PC-9 (cell line): ENCODE measurements at regions not wholly inside any gene's neighbourhood (a gene's known extent, or its start where the extent isn't known, plus 50 kb on each side); places are given as distances from the start of the nearest gene placed in this dataset.

Experiments used
- BruUV-seq: library from RNA; stranded (reverse); fragments of 400-500 nt; replicated peaks from 2 replicates; lab custom pipeline; 2021; lab: Mats Ljungman, UMichigan
- CTCF ChIA-PET: fragments of 300-600 bp; sonication (Branson Sonifier 250); formaldehyde crosslinking; loops from one replicate; lab custom pipeline; 2022; ENCODE audit warnings: antibody characterized with exemption; lab: Charles Lee
- POLR2A ChIA-PET: fragments of 300-600 bp; sonication (Branson Sonifier 250); formaldehyde crosslinking; loops from one replicate; lab custom pipeline; 2022; ENCODE audit warnings: antibody characterized with exemption; ENCODE audit not compliant: unreplicated experiment; lab: Charles Lee
- DNase-seq, 2 experiments: peaks; one replicate each; pipeline versions ENCODE4 v3.0.0 to v3.0.0-alpha.2; 2015 to 2022; ENCODE audit warnings: mixed read lengths in 1 of 2
- H2AFZ ChIP-seq: fragments of 200-600 bp; sonication (generic); 2 replicates; pipeline ENCODE4 v1.8.1; 2017; ENCODE audit warnings: antibody characterized with exemption
- H3F3A ChIP-seq: fragments of 200-600 bp; sonication (generic); 2 replicates; pipeline ENCODE4 v1.8.1; 2017; ENCODE audit warnings: antibody characterized with exemption, mild to moderate bottlenecking, low read depth; ENCODE audit not compliant: insufficient read depth
- H3K27ac ChIP-seq: fragments of 200-600 bp; sonication (generic); 2 replicates; pipeline ENCODE4 v1.6.1; 2016; ENCODE audit warnings: mixed run types
- H3K27me3 ChIP-seq: fragments of 200-600 bp; sonication (generic); 2 replicates; pipeline ENCODE4 v1.6.1; 2016; ENCODE audit warnings: low read depth, mixed run types; ENCODE audit not compliant: insufficient read depth
- H3K36me3 ChIP-seq: fragments of 200-600 bp; sonication (generic); 2 replicates; pipeline ENCODE4 v1.6.1; 2016; ENCODE audit warnings: low read depth, mixed run types
- H3K4me1 ChIP-seq: fragments of 200-600 bp; sonication (generic); replicated peaks from 2 replicates; pipeline ENCODE4 v1.6.1; 2016; ENCODE audit warnings: mixed run types; ENCODE audit not compliant: insufficient read depth
- H3K4me2 ChIP-seq: fragments of 200-600 bp; sonication (generic); 2 replicates; pipeline ENCODE4 v1.6.1; 2017; ENCODE audit warnings: mixed run types
- H3K4me3 ChIP-seq: fragments of 200-600 bp; sonication (generic); 2 replicates; pipeline ENCODE4 v1.6.1; 2016; ENCODE audit warnings: mixed run types
- H3K79me2 ChIP-seq: fragments of 200-600 bp; sonication (generic); 2 replicates; pipeline ENCODE4 v1.6.1; 2017; ENCODE audit warnings: low read depth, mixed run types
- H3K9me2 ChIP-seq: fragments of 200-600 bp; sonication (generic); 2 replicates; pipeline ENCODE4 v1.8.1; 2017; ENCODE audit warnings: mild to moderate bottlenecking; ENCODE audit not compliant: insufficient read depth
- H3K9me3 ChIP-seq: fragments of 200-600 bp; sonication (generic); 2 replicates; pipeline ENCODE4 v1.8.1; 2016; ENCODE audit warnings: low read depth; ENCODE audit not compliant: insufficient read depth
- H4K20me1 ChIP-seq: fragments of 200-600 bp; sonication (generic); 2 replicates; pipeline ENCODE4 v1.8.1; 2017; ENCODE audit not compliant: insufficient read depth
- CTCF ChIP-seq: fragments of 200-600 bp; sonication (generic); conservative IDR thresholded peaks from 2 replicates; pipeline ENCODE4 v1.6.1; 2017; ENCODE audit warnings: mixed run types, antibody characterized with exemption, mild to moderate bottlenecking, moderate library complexity
- EZH2 ChIP-seq: fragments of 200-600 bp; sonication (generic); IDR thresholded peaks from 2 replicates; pipeline ENCODE4 v1.8.0; 2017; ENCODE audit warnings: antibody characterized with exemption, low read depth
- intact Hi-C: fragments of 100-400 bp; cut with micrococcal nuclease; formaldehyde crosslinking; loops from one replicate; pipeline ENCODE4 v1.10.0; 2022; ENCODE audit not compliant: unreplicated experiment

- H2AFZ ChIP-seq, result no peak overlapping the region
- H3K36me3 ChIP-seq, result no peaks in the 10 kb centered on the region
- no TSS peak for BruUV-seq
- ChIA-PET CTCF (no interaction called here), POLR2A (no interaction called here)
- no peak overlapping the region for H3K27ac ChIP-seq
- H3K27me3 ChIP-seq, result no peaks in the 10 kb centered on the region
- no peaks in the 10 kb centered on the region for H3K9me3 ChIP-seq
- H3K4me1 ChIP-seq, result no peaks in the 10 kb centered on the region
- intact Hi-C loops, result no loop called here
- H3K9me2 ChIP-seq, result no peaks in the 10 kb centered on the region
- H3F3A ChIP-seq, result no peaks in the 10 kb centered on the region
- H3K79me2 ChIP-seq, result no peaks in the 10 kb centered on the region
- H3K4me3 ChIP-seq, result no peak overlapping the region
- no peak overlapping the region for H3K4me2 ChIP-seq
- no peaks in the 10 kb centered on the region for H4K20me1 ChIP-seq
- DNase-seq, result no peak
- TF ChIP-seq EZH2, result no peak
- TF ChIP-seq CTCF, result no peak
Observed at GRCh38 chr19:22517496-22518411, 95.6 kb upstream of the ZNF98 start.

GRCh38 chr19:22515435-22515834, 93.3 kb upstream of the ZNF98 start:
- Histone ChIP-seq H3F3A (no peaks in the 10 kb centered on the region), H3K36me3 (no peaks in the 10 kb centered on the region), H3K27me3 (no peaks in the 10 kb centered on the region), H3K4me3 (no peak overlapping the region), H3K4me1 (no peaks in the 10 kb centered on the region), H3K9me2 (no peaks in the 10 kb centered on the region), H4K20me1 (no peaks in the 10 kb centered on the region), H3K9me3 (no peaks in the 10 kb centered on the region), H2AFZ (no peak overlapping the region), H3K4me2 (no peak overlapping the region), H3K27ac (no peak overlapping the region), H3K79me2 (no peaks in the 10 kb centered on the region)
- intact Hi-C loops, result no loop called here
- BruUV-seq, result no TSS peak
- TF ChIP-seq CTCF (no peak), EZH2 (no peak)
- DNase-seq, result no peak
- POLR2A ChIA-PET, result no interaction called here
- CTCF ChIA-PET, result no interaction called here

GRCh38 chr19:22503524-22503923, 81.4 kb upstream of the ZNF98 start:
- Histone ChIP-seq H3K79me2 (no peaks in the 10 kb centered on the region), H3F3A (no peaks in the 10 kb centered on the region), H3K4me1 (no peaks in the 10 kb centered on the region), H3K9me3 (no peaks in the 10 kb centered on the region), H3K27me3 (no peaks in the 10 kb centered on the region), H2AFZ (no peak overlapping the region), H3K9me2 (no peaks in the 10 kb centered on the region), H3K4me3 (no peak overlapping the region), H3K4me2 (no peak overlapping the region), H3K27ac (no peak overlapping the region), H3K36me3 (no peaks in the 10 kb centered on the region), H4K20me1 (no peaks in the 10 kb centered on the region)
- no peak for DNase-seq
- POLR2A ChIA-PET, result no interaction called here
- intact Hi-C loops, result no loop called here
- no TSS peak for BruUV-seq
- TF ChIP-seq EZH2, result no peak
- no peak for TF ChIP-seq CTCF
- CTCF ChIA-PET, result no interaction called here
